ENCODE measurements at regions not wholly inside any gene's neighbourhood (a gene's known extent, or its start where the extent isn't known, plus 50 kb on each side); places are given as distances from the start of the nearest gene placed in this dataset.
A peak's percentile ranks its signal among the peaks of the same experiment; 100 is the strongest.

- DNase-seq (no peak), FAIRE-seq (no peak), ATAC-seq (no peak)
- Histone ChIP-seq H3K27ac (no peak overlapping the region), H3K4me3 (no peak overlapping the region), H3K9me3 (no peaks in the 10 kb centered on the region), H3K4me1 (no peaks in the 10 kb centered on the region), H3K27me3 (no peaks in the 10 kb centered on the region), H3K36me3 (no peaks in the 10 kb centered on the region)
- TF ChIP-seq CTCF (IDR thresholded peaks at IDR 0.05): no peak
- WGBS, 2 donors: 67 to 78% methylated on average over 2 of the region's 2 CpGs
- intact Hi-C loops (cut with DNase I): no loop called here
These were observed 227.6 kb downstream of the FBXO15 start for GRCh38 chr18:73920033-73920432.

- DNase-seq: no peak
- TF ChIP-seq CTCF (IDR thresholded peaks at IDR 0.05): no peak
- H3K36me3 ChIP-seq: no peaks in the 10 kb centered on the region
- no peak for FAIRE-seq
- no peak overlapping the region for H3K4me3 ChIP-seq
- intact Hi-C loops (cut with DNase I): no loop called here
- no peaks in the 10 kb centered on the region for H3K9me3 ChIP-seq
- no peak overlapping the region for H3K27ac ChIP-seq
- no peaks in the 10 kb centered on the region for H3K27me3 ChIP-seq
- WGBS, 2 donors: 64 to 81% methylated on average over 5 of the region's 5 CpGs
- H3K4me1 ChIP-seq: no peaks in the 10 kb centered on the region
- no peak for ATAC-seq
These were observed 228.8 kb downstream of the FBXO15 start for GRCh38 chr18:73918816-73919215.

- no peaks in the 10 kb centered on the region for H3K4me1 ChIP-seq
- no peaks in the 10 kb centered on the region for H3K27me3 ChIP-seq
- 94 to 96% methylated on average over 1 of the region's 1 CpG for WGBS, 2 donors
- H3K4me3 ChIP-seq: no peak overlapping the region
- H3K27ac ChIP-seq: no peak overlapping the region
- ATAC-seq (no peak), DNase-seq (no peak), FAIRE-seq (no peak)
- intact Hi-C loops (cut with DNase I): no loop called here
- no peaks in the 10 kb centered on the region for H3K36me3 ChIP-seq
- TF ChIP-seq CTCF (IDR thresholded peaks at IDR 0.05): no peak
- H3K9me3 ChIP-seq: no peaks in the 10 kb centered on the region
These were observed 230.6 kb downstream of the FBXO15 start for GRCh38 chr18:73917046-73917445.

GRCh38 chr18:73913505-73913904 is 234.1 kb downstream of the FBXO15 start:
- Histone ChIP-seq H3K27me3 (no peaks in the 10 kb centered on the region), H3K36me3 (no peaks in the 10 kb centered on the region), H3K27ac (no peak overlapping the region), H3K9me3 (no peaks in the 10 kb centered on the region), H3K4me1 (no peaks in the 10 kb centered on the region), H3K4me3 (no peak overlapping the region)
- ATAC-seq (no peak), DNase-seq (no peak), FAIRE-seq (no peak)
- TF ChIP-seq CTCF (IDR thresholded peaks at IDR 0.05): no peak
- intact Hi-C loops (cut with DNase I): no loop called here
- 69 to 78% methylated on average over 8 of the region's 8 CpGs for WGBS, 2 donors

GRCh38 chr18:73908323-73908722 is 239.3 kb downstream of the FBXO15 start:
- Histone ChIP-seq H3K4me1 (no peaks in the 10 kb centered on the region), H3K27me3 (no peaks in the 10 kb centered on the region), H3K36me3 (no peaks in the 10 kb centered on the region), H3K4me3 (no peak overlapping the region), H3K27ac (no peak overlapping the region), H3K9me3 (no peaks in the 10 kb centered on the region)
- ATAC-seq (peak in 2 of 4 donors; percentile 49 to 64), FAIRE-seq (no peak), DNase-seq (no peak)
- 28 to 36% methylated on average over 5 of the region's 5 CpGs for WGBS, 2 donors
- intact Hi-C loops (cut with DNase I): no loop called here
- no peak for TF ChIP-seq CTCF (IDR thresholded peaks at IDR 0.05)
